GM23338 (cell line): ENCODE measurements at regions not wholly inside any gene's neighbourhood (a gene's known extent, or its start where the extent isn't known, plus 50 kb on each side); places are given as distances from the start of the nearest gene placed in this dataset.

ENCODE experiments used
- ATAC-seq: fragments of 200-7000 bp; cut with Tn5 transposase; 3 replicates; pipeline ENCODE4 v1.9.1; 2020
- DNase-seq: peaks from one replicate; pipeline ENCODE4 v3.0.0-alpha.2; 2015; ENCODE audit warnings: low spot score
- H2AFZ ChIP-seq: fragments of 200-600 bp; sonication (generic); 2 replicates; pipeline ENCODE4 v1.8.0; 2016; ENCODE audit warnings: antibody characterized with exemption, mild to moderate bottlenecking, moderate library complexity
- H3F3A ChIP-seq: fragments of 200-600 bp; sonication (generic); replicated peaks from 2 replicates; pipeline ENCODE4 v1.8.0; 2017; ENCODE audit warnings: antibody characterized with exemption, mixed run types, low read depth
- H3K27ac ChIP-seq: fragments of 200-600 bp; sonication (generic); 2 replicates; pipeline ENCODE4 v1.6.1; 2016; ENCODE audit warnings: low read depth
- H3K27me3 ChIP-seq: fragments of 200-600 bp; sonication (generic); 2 replicates; pipeline ENCODE4 v1.8.0; 2016; ENCODE audit warnings: mild to moderate bottlenecking, mixed run types, moderate library complexity; ENCODE audit not compliant: insufficient read depth
- H3K36me3 ChIP-seq: fragments of 200-600 bp; sonication (generic); 2 replicates; pipeline ENCODE4 v1.8.0; 2016; ENCODE audit warnings: mild to moderate bottlenecking; ENCODE audit not compliant: insufficient read depth
- H3K4me1 ChIP-seq: fragments of 200-600 bp; sonication (generic); 2 replicates; pipeline ENCODE4 v1.8.0; 2016; ENCODE audit warnings: mild to moderate bottlenecking, moderate library complexity; ENCODE audit not compliant: insufficient read depth
- H3K4me2 ChIP-seq: fragments of 200-600 bp; sonication (generic); 2 replicates; pipeline ENCODE4 v1.7.1; 2017; ENCODE audit warnings: mixed run types
- H3K4me3 ChIP-seq: fragments of 200-600 bp; sonication (generic); 2 replicates; pipeline ENCODE4 v1.6.1; 2016; ENCODE audit warnings: mixed run types
- H3K79me2 ChIP-seq: fragments of 200-600 bp; sonication (generic); replicated peaks from 2 replicates; pipeline ENCODE4 v1.8.0; 2017; ENCODE audit warnings: mild to moderate bottlenecking; ENCODE audit not compliant: insufficient read depth
- H3K9me2 ChIP-seq: fragments of 200-600 bp; sonication (generic); 2 replicates; pipeline ENCODE4 v1.8.0; 2017; ENCODE audit not compliant: insufficient read depth
- H4K20me1 ChIP-seq: fragments of 200-600 bp; sonication (generic); replicated peaks from 2 replicates; pipeline ENCODE4 v1.8.0; 2017; ENCODE audit warnings: mild to moderate bottlenecking; ENCODE audit not compliant: insufficient read depth
- H3K27ac Mint-ChIP-seq: 2 replicates; pipeline ENCODE4 v1.8.0; 2020; ENCODE audit warnings: inconsistent platforms, mild to moderate bottlenecking, moderate library complexity, mixed read lengths
- H3K27me3 Mint-ChIP-seq: 3 replicates; pipeline ENCODE4 v1.8.0; 2022; ENCODE audit warnings: low read depth, mild to moderate bottlenecking, moderate library complexity, mixed read lengths, inconsistent platforms; ENCODE audit not compliant: insufficient read depth, poor library complexity
- H3K36me3 Mint-ChIP-seq: 3 replicates; pipeline ENCODE4 v1.8.0; 2021; ENCODE audit warnings: low read depth, mild to moderate bottlenecking, inconsistent platforms, moderate library complexity, mixed read lengths
- H3K4me1 Mint-ChIP-seq: 3 replicates; pipeline ENCODE4 v1.8.0; 2020; ENCODE audit warnings: mild to moderate bottlenecking, inconsistent platforms, mixed read lengths
- H3K4me3 Mint-ChIP-seq: 3 replicates; pipeline ENCODE4 v1.8.0; 2021; ENCODE audit warnings: moderate library complexity, mild to moderate bottlenecking, inconsistent platforms, mixed read lengths
- H3K9me3 Mint-ChIP-seq: 3 replicates; pipeline ENCODE4 v1.8.0; 2020; ENCODE audit warnings: moderate library complexity, mild to moderate bottlenecking, inconsistent platforms, mixed read lengths
- CREB1 ChIP-seq: fragments of 250-450 bp; sonication (Bioruptor Pico); IDR thresholded peaks from 2 replicates; pipeline ENCODE4 v1.5.0; 2020; ENCODE audit warnings: low read depth, mild to moderate bottlenecking, moderate library complexity
- POLR2AphosphoS5 ChIP-seq: IDR thresholded peaks from 2 replicates; pipeline ENCODE4 v1.6.1; 2016; ENCODE audit warnings: antibody characterized with exemption, low read depth
- TF ChIP-seq, protein P1 (sequence below): IDR thresholded peaks from 2 replicates; pipeline ENCODE4 v1.6.1; 2016; ENCODE audit warnings: antibody characterized with exemption
- TF ChIP-seq, protein P2 (sequence below): fragments of 250-450 bp; sonication (Bioruptor Pico); IDR thresholded peaks from 2 replicates; pipeline ENCODE4 v1.5.0; 2020; ENCODE audit warnings: mild to moderate bottlenecking, moderate library complexity
- TF ChIP-seq, protein P3 (sequence below), 2 experiments: fragments of 200-600 bp in 1 of 2; sonication (generic) in 1 of 2; conservative IDR thresholded peaks; 2 replicates each; pipeline versions ENCODE4 v1.5.1 to v1.6.1; 2016 to 2017; ENCODE audit warnings: antibody characterized with exemption in 2 of 2, low read depth in 2 of 2, mild to moderate bottlenecking in 2 of 2, moderate library complexity in 1 of 2

DNA sequence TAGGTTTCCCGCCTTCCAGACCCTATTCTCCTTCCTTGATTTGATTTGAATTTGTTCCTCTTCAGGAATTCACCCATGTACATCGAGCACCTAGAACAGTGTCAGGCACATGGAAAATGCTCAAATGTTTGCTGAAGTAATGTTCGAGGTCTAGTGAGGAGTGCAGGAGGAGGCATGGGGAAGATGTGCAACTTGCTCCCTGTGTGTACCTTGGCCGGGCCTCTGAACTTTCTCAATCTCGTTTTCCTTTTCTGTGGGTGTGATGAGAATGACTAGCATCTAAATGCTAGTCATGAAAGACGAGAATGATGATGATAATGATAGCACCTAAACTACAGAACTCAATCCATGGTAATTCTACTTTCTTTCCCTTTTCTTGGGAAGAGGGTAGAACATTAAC lies 279.1 kb upstream of the PLET1 start:
- Mint-ChIP-seq H3K4me3 (no peak overlapping the region), H3K9me3 (peaks cover 16% of the 10 kb centered on the region), H3K36me3 (peaks cover 18% of the 10 kb centered on the region), H3K4me1 (peaks cover 3% of the 10 kb centered on the region; the same call in 2 of the 3 replicates), H3K27ac (no peak overlapping the region), H3K27me3 (no peaks in the 10 kb centered on the region)
- DNase-seq (no peak), ATAC-seq (no peak)
- H3F3A ChIP-seq, result no peaks in the 10 kb centered on the region
- peak overlapping the region; percentile 43; the same call in 1 of the 2 replicates for H2AFZ ChIP-seq
- H4K20me1 ChIP-seq, result no peaks in the 10 kb centered on the region
- H3K36me3 ChIP-seq, result peaks cover 3% of the 10 kb centered on the region; the same call in 1 of the 2 replicates
- H3K27me3 ChIP-seq, result no peaks in the 10 kb centered on the region
- no peak overlapping the region for H3K4me3 ChIP-seq
- H3K9me2 ChIP-seq, result peaks cover 11% of the 10 kb centered on the region
- TF ChIP-seq, protein P1, sequence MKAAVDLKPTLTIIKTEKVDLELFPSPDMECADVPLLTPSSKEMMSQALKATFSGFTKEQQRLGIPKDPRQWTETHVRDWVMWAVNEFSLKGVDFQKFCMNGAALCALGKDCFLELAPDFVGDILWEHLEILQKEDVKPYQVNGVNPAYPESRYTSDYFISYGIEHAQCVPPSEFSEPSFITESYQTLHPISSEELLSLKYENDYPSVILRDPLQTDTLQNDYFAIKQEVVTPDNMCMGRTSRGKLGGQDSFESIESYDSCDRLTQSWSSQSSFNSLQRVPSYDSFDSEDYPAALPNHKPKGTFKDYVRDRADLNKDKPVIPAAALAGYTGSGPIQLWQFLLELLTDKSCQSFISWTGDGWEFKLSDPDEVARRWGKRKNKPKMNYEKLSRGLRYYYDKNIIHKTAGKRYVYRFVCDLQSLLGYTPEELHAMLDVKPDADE, result no peak
- TF ChIP-seq POLR2AphosphoS5 (no peak), CREB1 (CRISPR knock-in tag) (no peak)
- TF ChIP-seq, protein P2, sequence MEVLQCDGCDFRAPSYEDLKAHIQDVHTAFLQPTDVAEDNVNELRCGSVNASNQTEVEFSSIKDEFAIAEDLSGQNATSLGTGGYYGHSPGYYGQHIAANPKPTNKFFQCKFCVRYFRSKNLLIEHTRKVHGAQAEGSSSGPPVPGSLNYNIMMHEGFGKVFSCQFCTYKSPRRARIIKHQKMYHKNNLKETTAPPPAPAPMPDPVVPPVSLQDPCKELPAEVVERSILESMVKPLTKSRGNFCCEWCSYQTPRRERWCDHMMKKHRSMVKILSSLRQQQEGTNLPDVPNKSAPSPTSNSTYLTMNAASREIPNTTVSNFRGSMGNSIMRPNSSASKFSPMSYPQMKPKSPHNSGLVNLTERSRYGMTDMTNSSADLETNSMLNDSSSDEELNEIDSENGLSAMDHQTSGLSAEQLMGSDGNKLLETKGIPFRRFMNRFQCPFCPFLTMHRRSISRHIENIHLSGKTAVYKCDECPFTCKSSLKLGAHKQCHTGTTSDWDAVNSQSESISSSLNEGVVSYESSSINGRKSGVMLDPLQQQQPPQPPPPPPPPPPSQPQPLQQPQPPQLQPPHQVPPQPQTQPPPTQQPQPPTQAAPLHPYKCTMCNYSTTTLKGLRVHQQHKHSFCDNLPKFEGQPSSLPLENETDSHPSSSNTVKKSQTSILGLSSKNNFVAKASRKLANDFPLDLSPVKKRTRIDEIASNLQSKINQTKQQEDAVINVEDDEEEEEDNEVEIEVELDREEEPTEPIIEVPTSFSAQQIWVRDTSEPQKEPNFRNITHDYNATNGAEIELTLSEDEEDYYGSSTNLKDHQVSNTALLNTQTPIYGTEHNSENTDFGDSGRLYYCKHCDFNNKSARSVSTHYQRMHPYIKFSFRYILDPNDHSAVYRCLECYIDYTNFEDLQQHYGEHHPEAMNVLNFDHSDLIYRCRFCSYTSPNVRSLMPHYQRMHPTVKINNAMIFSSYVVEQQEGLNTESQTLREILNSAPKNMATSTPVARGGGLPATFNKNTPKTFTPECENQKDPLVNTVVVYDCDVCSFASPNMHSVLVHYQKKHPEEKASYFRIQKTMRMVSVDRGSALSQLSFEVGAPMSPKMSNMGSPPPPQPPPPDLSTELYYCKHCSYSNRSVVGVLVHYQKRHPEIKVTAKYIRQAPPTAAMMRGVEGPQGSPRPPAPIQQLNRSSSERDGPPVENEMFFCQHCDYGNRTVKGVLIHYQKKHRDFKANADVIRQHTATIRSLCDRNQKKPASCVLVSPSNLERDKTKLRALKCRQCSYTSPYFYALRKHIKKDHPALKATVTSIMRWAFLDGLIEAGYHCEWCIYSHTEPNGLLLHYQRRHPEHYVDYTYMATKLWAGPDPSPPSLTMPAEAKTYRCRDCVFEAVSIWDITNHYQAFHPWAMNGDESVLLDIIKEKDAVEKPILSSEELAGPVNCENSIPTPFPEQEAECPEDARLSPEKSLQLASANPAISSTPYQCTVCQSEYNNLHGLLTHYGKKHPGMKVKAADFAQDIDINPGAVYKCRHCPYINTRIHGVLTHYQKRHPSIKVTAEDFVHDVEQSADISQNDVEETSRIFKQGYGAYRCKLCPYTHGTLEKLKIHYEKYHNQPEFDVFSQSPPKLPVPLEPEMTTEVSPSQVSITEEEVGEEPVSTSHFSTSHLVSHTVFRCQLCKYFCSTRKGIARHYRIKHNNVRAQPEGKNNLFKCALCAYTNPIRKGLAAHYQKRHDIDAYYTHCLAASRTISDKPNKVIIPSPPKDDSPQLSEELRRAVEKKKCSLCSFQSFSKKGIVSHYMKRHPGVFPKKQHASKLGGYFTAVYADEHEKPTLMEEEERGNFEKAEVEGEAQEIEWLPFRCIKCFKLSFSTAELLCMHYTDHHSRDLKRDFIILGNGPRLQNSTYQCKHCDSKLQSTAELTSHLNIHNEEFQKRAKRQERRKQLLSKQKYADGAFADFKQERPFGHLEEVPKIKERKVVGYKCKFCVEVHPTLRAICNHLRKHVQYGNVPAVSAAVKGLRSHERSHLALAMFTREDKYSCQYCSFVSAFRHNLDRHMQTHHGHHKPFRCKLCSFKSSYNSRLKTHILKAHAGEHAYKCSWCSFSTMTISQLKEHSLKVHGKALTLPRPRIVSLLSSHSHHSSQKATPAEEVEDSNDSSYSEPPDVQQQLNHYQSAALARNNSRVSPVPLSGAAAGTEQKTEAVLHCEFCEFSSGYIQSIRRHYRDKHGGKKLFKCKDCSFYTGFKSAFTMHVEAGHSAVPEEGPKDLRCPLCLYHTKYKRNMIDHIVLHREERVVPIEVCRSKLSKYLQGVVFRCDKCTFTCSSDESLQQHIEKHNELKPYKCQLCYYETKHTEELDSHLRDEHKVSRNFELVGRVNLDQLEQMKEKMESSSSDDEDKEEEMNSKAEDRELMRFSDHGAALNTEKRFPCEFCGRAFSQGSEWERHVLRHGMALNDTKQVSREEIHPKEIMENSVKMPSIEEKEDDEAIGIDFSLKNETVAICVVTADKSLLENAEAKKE, result no peak
- TF ChIP-seq, protein P3, sequence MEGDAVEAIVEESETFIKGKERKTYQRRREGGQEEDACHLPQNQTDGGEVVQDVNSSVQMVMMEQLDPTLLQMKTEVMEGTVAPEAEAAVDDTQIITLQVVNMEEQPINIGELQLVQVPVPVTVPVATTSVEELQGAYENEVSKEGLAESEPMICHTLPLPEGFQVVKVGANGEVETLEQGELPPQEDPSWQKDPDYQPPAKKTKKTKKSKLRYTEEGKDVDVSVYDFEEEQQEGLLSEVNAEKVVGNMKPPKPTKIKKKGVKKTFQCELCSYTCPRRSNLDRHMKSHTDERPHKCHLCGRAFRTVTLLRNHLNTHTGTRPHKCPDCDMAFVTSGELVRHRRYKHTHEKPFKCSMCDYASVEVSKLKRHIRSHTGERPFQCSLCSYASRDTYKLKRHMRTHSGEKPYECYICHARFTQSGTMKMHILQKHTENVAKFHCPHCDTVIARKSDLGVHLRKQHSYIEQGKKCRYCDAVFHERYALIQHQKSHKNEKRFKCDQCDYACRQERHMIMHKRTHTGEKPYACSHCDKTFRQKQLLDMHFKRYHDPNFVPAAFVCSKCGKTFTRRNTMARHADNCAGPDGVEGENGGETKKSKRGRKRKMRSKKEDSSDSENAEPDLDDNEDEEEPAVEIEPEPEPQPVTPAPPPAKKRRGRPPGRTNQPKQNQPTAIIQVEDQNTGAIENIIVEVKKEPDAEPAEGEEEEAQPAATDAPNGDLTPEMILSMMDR (conservative IDR thresholded peaks at IDR 0.05; ENCODE audit: low read depth in 2 of 2), result no peak
- no peak overlapping the region for H3K4me2 ChIP-seq
- H3K79me2 ChIP-seq, result no peaks in the 10 kb centered on the region
- H3K27ac ChIP-seq, result no peak overlapping the region
- peaks cover 11% of the 10 kb centered on the region; the same call in 1 of the 2 replicates for H3K4me1 ChIP-seq
